Mucosa of descending colon (tissue), 3 donors: ENCODE measurements at regions not wholly inside any gene's neighbourhood (a gene's known extent, or its start where the extent isn't known, plus 50 kb on each side); places are given as distances from the start of the nearest gene placed in this dataset.

Experiments
- ATAC-seq: fragments of 200-7000 bp; cut with Tn5 transposase; one replicate; pipeline ENCODE4 v1.9.1; 2020; ENCODE audit warnings: mild to moderate bottlenecking, moderate library complexity
- DNase-seq, 3 donors: peaks; one replicate each; pipeline ENCODE4 v3.0.0-alpha.2; 2020
- H3K36me3 ChIP-seq: fragments of 200-600 bp; one replicate; pipeline ENCODE4 v1.8.0; 2021; ENCODE audit warnings: low read depth, mild to moderate bottlenecking
- H3K4me1 ChIP-seq: fragments of 200-600 bp; one replicate; pipeline ENCODE4 v1.8.0; 2021; ENCODE audit warnings: low read depth, mild to moderate bottlenecking
- H3K4me3 ChIP-seq: fragments of 200-600 bp; one replicate; pipeline ENCODE4 v1.8.0; 2021; ENCODE audit warnings: mild to moderate bottlenecking
- H3K9me3 ChIP-seq: fragments of 200-600 bp; one replicate; pipeline ENCODE4 v1.8.0; 2021; ENCODE audit warnings: mild to moderate bottlenecking
- intact Hi-C, 2 donors: fragments of 100-400 bp; cut with DNase I in 1 of 2; cut with micrococcal nuclease in 1 of 2; formaldehyde crosslinking; loops; one replicate each; pipeline versions ENCODE4 v1.11.0 to v1.11.1; 2022; cut with DNase I, micrococcal nuclease
- TF ChIP-seq, protein P1 (sequence below): fragments of 200-600 bp; IDR thresholded peaks from one replicate; pipeline ENCODE4 v1.8.0; 2022; ENCODE audit warnings: antibody characterized with exemption, mild to moderate bottlenecking
- donor health status: DM: no; HTN: no; CAD: no; lungs with moderate emphysema.
- donor health status: DM: no; HTN: no; CAD: no.
- donor health status: DM: no; HTN: yes; CAD: no.

DNA sequence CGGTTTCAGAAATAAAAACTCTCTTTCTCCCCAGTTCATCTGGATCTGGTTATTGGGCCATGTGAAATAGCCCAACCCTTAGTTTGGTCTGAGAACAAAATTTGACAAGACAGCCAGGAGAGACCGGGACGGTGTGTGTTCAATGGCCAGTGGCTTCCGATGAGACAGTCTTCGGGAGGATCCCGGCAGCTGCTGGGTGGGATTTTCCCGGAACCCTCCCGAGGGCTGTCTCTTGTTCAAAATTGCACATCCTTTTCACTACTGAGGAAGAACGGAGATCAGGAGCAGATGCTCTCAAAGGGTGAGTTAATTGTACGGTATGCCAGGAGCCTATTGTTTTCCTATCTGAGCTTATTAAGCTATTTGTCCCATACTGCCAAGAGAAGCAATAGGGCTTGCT lies 166.5 kb downstream of the PRR32 start:
- intact Hi-C loops: no loop called here
- no peak for ATAC-seq
- TF ChIP-seq, protein P1, sequence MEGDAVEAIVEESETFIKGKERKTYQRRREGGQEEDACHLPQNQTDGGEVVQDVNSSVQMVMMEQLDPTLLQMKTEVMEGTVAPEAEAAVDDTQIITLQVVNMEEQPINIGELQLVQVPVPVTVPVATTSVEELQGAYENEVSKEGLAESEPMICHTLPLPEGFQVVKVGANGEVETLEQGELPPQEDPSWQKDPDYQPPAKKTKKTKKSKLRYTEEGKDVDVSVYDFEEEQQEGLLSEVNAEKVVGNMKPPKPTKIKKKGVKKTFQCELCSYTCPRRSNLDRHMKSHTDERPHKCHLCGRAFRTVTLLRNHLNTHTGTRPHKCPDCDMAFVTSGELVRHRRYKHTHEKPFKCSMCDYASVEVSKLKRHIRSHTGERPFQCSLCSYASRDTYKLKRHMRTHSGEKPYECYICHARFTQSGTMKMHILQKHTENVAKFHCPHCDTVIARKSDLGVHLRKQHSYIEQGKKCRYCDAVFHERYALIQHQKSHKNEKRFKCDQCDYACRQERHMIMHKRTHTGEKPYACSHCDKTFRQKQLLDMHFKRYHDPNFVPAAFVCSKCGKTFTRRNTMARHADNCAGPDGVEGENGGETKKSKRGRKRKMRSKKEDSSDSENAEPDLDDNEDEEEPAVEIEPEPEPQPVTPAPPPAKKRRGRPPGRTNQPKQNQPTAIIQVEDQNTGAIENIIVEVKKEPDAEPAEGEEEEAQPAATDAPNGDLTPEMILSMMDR: no peak
- Histone ChIP-seq H3K36me3 (no peaks in the 10 kb centered on the region), H3K4me3 (no peak overlapping the region), H3K4me1 (no peaks in the 10 kb centered on the region), H3K9me3 (no peaks in the 10 kb centered on the region)
- no peak for DNase-seq

DNA sequence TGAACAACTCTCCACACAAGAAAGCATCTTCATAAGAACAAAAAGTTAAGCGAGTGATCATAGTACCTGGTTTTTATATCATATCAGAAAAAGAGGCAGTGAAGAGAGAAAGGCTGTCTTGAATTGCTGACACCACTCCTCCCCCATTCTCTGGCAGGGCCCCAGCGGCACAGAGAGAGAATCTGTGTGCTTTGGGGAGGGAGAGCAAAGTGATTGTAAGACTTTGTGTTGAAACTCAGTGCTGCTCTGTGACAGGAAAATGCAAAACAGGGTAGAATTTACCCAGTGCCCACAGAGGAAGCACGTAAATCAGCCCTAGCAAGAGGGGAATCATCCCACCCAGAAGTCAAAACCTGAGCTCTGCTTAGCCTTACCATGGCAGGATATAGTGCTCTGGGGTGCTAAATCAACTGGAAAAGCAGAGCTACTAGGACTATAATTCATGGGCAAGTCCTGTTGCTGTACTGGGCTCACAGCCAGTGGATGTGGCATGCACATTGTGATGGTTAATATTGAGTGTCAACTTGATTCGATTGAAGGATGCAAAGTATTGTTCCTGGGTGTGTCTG lies 174.6 kb downstream of the PRR32 start:
- no peaks in the 10 kb centered on the region for H3K4me1 ChIP-seq
- DNase-seq: peak in 1 of 3 donors; percentile 17
- H3K4me3 ChIP-seq: no peak overlapping the region
- no peak for ATAC-seq
- intact Hi-C loops: no loop called here
- no peaks in the 10 kb centered on the region for H3K36me3 ChIP-seq
- H3K9me3 ChIP-seq: peaks cover 2% of the 10 kb centered on the region
- TF ChIP-seq, protein P1: no peak

- Histone ChIP-seq H3K36me3 (no peaks in the 10 kb centered on the region), H3K4me3 (no peak overlapping the region), H3K4me1 (no peaks in the 10 kb centered on the region), H3K9me3 (no peaks in the 10 kb centered on the region)
- TF ChIP-seq, protein P1: no peak
- intact Hi-C loops: no loop called here
- ATAC-seq: no peak
- DNase-seq: no peak
Observed at GRCh38 chrX:127011629-127012028, 192.1 kb downstream of the PRR32 start.

DNA sequence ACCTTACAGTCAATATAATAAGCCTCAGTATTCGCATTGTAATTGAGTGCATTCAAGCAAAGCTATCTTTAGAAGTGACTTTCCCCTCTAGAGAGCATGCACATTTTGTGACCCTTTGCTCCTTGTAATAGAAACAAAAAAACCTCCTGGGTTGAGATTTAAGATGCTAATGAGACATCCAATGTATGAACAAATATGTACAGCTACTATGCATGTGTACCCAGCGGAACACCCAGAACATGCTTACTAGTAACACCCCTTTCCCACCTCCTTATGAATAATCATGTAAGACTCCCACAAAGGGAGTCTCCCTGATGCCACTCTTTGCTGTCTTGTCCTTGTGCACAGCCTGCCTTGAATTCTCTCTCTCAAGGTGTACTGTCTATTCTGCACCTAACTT lies 205.5 kb downstream of the PRR32 start:
- intact Hi-C loops: no loop called here
- TF ChIP-seq, protein P1: no peak
- no peaks in the 10 kb centered on the region for H3K9me3 ChIP-seq
- DNase-seq: no peak
- no peaks in the 10 kb centered on the region for H3K4me1 ChIP-seq
- H3K36me3 ChIP-seq: no peaks in the 10 kb centered on the region
- no peak overlapping the region for H3K4me3 ChIP-seq
- no peak for ATAC-seq

GRCh38 chrX:127030016-127030748 lies 210.7 kb downstream of the PRR32 start:
- no peaks in the 10 kb centered on the region for H3K9me3 ChIP-seq
- ATAC-seq: no peak
- TF ChIP-seq, protein P1: no peak
- intact Hi-C loops: no loop called here
- H3K4me1 ChIP-seq: no peaks in the 10 kb centered on the region
- H3K4me3 ChIP-seq: no peak overlapping the region
- DNase-seq: no peak
- H3K36me3 ChIP-seq: no peaks in the 10 kb centered on the region
